SW 1271 (cell line): ENCODE measurements at regions not wholly inside any gene's neighbourhood (a gene's known extent, or its start where the extent isn't known, plus 50 kb on each side); places are given as distances from the start of the nearest gene placed in this dataset.
A peak's percentile ranks its signal among the peaks of the same experiment; 100 is the strongest.

Source experiments
- DNase-seq, 2 experiments: peaks; one replicate each; lab custom pipeline; 2025; lab: John Stamatoyannopoulos, UW

DNA sequence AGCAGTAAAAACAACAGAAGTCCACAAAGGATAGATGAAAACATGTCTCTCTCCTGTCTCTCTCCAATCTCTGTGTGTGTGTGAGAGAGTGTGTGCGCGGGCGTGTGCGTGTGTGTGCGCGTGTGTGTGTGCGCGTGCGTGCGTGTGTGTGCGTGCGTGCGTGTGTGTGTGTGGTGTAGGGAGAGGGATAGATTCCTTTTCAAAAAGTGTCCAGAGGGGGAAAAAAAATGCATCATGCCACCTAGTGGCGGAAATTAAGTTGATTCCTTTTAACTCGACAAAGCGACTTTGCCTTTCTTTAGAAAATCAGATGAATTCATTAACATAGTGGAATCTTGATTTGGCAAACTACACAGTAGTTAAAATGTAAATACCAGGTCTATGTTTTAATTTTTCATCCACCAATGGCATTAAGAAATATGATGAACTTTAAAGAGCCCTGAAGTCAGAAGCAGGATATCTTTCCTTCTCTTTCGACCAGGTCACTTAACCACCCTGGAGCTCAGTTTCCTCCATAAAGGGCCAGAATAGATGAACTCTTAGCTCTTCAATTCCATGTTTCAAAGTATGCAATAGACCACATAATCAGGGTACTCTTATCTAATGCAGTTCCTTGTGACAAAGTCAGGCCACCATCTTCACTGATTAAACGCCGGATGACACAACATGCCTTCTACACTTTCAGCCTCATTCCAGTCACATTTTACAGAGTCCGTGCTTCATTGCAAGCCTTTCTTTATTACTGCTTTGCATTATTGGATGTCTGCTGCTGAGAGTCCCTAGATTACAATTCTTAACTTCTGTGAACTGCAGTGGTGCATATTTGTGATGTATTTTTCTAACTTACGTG, 162.8 kb downstream of the FBXO8 start:
- DNase-seq = peak in 1 of 2 experiments; percentile 49

DNA sequence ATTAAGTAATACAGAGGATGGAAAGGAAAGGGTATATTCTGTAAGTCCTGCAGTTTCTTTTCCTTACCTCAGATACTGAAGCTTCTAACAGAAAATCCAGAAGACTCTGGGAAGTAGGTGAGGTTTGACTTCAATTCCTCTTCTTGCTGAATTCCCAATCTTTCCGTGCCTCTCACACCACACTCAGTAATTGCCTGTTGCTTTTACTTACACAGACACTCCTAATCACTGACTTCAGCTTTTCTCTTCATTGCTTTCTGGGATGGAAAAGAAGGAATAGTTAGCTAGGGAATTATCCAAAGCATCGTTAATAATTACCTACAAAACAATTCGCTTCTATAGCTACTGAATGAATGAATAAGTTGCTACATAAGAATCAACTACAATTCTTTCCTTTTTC, 163.6 kb downstream of the FBXO8 start:
- DNase-seq = no peak

DNA sequence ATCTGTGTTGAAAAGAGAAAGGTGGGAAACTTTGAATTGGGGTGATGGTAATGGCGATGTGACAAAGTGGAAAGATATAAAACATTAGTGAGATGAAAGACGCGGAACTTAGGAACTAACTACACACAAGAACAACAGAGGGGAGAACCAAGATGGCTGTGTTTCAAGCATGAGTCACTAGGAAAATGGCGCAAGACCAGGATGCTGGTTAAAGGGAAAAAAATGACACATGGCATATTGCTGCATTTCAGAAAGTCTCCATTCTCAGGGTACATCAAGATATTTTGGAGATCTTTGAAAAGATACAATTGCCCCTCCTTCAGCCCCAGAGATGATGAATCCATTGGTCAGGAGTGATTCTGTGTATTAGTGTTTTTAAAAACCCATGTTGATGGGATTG, 164.4 kb downstream of the FBXO8 start:
- peak in 1 of 2 experiments; percentile 0 for DNase-seq

DNA sequence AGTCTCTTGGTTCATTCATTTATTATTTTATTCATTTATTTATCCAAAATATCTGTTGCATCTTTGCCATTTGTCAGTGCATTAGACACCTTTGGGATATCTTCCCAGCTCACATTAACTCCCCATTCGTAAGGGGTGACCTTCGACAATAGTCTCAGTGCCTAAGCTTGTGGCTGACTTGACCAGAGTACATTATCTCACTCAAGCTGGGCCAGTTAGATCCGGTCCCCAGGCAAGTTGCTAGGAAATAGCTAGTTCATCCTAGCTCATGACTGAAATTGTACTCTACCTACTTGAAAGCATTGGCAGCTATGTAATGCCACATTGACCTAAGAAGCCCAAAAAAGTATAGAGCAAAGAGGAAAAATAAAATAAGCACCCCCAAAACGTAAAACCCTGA, 165.3 kb downstream of the FBXO8 start:
- DNase-seq = no peak

DNA sequence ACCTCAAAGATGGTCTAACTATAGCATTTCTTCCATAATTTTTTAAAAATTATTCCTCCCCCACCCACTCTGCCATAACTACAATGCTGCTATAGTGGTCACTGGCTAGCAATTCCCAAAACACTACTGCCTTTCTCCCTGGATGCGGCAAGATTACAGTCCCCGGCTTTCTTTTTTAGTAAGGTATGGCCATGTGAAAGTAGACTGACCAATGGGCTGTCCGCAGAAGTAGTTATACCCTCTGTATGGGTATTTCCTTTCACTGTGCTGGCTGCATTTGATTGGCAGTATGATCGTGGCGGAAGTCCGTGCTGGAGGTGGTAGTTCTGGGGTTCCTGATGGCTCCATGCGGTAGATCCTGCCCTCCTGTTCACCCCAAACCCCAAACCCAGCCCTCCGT, 166.0 kb downstream of the FBXO8 start:
- no peak for DNase-seq

DNA sequence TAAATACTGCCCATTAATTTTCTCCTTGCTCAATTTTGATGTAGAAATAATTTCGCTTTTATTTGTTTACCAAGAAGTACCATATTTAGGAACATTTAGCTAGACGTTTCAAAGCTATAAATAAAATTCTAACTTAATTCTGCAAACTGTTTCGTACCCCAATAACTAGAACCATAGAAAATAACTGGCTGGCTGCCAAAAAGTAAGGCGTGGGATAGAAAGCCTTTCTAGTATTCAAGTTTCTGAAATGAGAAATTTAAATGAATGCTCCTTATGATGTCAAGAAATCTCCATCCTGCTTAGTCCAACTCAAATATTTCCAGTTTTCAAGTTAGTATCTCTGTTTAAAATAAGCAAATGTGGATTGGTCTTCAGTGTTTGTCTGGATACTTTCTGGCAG, 167.4 kb downstream of the FBXO8 start:
- DNase-seq = no peak

DNA sequence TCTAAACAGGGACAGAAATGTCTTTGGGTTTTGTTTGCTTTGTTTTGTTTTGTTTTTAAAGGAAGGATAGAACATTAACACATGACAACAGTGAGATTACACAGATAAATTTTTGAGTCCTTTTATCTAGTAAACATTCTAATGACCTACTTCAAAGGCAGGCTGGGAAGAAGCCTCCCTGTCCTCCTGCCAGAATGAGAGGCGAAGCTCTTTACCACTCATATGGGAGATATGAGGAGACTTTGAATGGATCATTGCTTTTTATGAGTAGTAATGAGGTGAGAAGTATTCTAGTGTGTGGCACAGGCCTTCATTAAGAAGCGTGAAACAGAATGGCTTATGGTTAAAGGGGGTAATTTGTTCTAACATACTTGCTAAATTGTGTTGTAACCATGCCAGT, 172.0 kb downstream of the FBXO8 start:
- no peak for DNase-seq

DNA sequence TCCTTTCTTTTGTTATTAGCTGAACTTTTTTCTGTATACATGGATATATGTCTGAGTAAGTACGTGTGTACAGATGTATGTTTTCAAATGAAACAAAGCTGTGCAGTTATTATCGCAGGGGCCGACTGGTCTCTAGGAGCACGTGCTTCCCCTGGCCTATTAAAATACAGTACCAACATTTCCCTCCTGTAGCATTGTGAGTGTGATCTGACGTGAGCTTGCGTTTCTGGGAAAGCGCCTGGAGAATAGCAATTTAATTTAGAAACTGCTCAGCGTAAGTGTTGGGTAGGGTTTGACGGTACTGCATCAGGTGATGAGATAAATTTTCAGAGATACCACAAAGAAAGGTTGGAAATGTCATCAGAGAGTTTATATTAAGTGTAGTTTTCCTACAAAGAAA, 173.3 kb downstream of the FBXO8 start:
- no peak for DNase-seq

DNA sequence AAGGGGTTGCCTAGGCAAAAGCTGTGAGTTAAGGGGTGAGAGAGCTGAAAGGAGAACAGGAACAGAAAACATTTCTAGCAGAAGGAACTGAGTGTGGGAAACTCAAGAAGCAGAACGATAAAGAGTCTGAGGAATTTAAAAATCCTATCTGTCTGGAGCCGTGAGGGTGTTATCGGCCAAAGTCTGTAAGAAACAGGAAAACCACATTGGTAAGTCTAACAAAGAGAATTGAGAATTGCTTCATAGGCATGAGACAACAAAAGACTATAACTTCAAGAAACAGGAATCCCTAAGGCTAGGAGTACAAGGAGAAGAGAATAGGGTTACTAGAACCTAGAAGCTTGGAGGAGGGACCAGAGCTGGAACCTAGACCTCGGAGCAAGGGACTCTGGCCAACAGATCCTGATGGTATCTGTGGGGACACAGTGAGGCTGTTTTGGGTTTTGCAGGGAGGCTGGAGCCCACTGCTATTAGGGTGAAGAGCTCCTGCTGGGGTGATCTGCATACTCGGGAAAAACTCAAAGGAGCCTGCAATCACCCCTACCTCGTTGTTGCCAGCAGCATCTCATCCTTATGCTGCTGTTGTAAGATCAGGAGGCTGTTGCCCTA, 175.6 kb downstream of the FBXO8 start:
- DNase-seq = no peak

DNA sequence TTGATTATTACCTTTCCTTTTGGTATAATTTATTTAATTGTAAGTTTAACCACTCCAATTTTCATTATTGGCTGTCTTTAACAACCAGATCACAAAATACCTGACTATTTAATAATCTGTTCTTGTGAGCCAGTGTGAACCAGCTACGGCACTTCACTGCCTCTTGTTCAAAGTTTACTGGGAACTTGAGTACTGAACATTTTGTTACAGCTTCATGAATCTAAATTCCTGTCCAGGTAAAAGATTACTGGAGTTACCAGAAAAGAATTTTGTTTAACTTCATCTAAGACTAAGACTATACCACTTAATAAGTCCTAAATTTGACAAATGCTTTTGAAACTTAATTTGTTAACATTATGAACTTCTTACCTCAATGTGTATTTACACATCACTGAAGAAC, 178.3 kb downstream of the FBXO8 start:
- no peak for DNase-seq

DNA sequence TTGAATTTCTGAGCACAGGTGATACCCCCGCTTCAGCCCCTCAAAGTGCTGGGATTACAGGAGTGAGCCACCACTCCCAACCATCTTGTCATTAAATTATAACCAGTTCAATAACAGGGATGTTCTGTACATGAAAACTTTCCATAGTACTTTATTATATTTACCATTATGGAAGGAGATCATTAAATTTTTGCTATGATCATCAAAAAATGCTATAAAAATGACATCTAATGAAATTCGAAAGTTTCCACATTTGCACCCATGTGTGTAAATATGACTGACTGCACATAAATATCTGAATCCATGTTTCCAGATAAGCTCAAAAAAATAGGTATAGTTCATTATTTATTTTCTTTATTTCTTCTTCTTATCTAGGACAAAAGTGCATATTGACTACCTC, 182.6 kb downstream of the FBXO8 start:
- DNase-seq = no peak

DNA sequence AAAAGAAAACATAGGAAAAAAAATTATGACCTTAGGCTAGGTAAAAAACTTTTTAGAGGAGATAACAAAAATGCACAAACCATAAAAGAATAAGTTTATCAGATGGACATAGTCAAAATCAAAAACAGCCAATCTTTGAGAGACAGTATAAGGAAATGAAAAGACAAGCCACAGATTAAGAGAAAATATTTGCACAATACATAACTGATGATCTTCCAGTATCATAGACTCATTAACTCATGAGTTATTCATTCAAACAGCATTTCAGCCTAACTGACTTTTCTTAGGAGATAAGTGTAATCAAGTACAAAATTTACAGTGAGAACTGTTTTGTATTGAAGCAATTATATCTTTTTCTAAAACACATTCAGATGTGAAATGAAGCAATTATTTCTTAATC, 183.8 kb downstream of the FBXO8 start:
- DNase-seq = no peak

DNA sequence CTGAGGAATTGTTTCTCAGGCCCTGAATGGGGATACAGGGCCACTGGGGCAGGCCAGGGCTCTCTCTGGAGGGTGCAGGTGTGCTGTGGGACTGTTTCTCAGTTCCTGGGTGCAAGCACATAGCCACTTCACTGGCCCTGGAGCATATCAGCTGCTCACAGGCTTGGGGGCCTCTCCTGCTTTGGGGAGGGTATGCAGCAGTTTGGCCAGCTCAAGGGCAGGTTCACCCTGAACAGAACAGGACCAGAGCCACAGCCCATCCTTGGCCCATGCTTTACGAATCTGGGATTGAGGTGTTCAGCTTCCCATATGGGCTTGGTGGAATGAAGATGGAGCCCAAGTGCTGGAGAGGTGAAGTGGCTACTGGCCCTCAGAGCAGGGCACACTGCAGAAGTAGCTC, 186.5 kb downstream of the FBXO8 start:
- DNase-seq = no peak

DNA sequence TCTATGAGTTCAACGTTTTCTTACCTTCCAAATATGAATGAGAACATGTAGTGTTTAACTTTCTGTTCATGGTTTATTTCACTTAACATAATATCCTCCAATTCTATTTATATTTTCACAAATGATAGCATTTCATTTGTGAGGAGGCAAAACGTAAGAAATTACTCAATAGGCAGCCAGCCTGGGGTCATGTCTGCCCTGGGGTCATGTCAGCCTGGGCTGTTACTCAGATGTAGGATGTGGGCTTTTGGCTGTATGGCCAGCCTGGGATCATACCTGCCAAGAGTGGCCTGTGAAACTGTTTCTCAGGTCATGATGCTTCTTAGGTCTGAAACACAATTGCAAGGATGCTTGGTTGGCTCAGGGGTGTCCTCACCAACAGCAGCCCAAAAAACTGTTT, 187.0 kb downstream of the FBXO8 start:
- DNase-seq = no peak

DNA sequence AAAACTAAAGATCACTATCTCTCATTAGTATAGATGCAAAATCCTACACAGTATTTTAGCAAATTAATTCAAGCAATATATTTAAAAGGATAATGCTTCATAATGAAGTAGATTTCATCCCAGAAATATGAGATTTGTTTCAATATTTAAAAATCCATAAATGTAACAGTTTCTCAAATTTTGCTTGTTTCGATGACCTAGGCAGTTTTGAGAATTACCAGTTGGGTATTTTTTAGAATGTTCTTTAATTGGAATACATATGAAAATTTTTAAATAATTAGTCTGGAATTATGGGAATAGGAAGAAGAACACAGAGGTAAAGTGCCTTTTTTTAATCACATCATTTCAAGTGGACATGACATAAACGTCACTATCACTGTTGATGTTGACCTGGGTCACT, 192.3 kb downstream of the FBXO8 start:
- DNase-seq = no peak

DNA sequence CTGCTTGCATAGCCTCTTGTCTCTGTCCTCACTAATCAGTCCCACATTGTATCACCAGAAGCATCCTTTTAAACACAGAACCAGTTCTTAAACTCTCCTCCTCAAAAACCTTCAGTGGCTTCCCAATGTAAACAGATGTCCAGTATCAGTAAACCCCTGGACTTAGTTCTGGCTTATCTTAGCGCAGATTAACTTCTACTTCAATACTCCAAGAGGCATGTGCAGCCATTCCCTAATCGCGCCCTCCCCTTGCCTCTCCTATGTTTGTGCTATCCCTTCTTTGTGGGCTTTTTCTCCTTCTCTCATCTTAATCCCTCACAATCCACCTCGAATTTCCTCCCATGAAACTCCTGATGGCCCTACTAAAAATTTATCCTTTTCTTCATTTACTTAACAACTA, 193.8 kb downstream of the FBXO8 start:
- no peak for DNase-seq

DNA sequence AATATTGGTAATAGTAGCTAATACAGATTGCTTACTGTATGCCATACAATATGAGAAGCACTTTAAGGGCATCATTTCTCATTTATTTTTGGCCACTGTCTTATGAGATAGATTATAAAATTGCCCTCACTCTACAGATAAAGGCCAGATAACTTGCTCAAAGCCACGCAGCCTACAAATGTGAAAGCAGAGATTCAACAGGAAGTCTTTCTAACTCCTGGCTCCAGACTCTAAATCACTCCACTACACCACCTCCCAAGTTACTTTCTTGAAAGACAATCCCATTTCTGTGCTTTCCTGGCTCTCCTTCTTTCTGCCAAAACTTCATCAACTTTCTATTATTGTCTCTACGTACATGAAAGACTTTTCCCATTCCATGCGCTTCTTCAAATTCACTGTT, 194.7 kb downstream of the FBXO8 start:
- no peak for DNase-seq

DNA sequence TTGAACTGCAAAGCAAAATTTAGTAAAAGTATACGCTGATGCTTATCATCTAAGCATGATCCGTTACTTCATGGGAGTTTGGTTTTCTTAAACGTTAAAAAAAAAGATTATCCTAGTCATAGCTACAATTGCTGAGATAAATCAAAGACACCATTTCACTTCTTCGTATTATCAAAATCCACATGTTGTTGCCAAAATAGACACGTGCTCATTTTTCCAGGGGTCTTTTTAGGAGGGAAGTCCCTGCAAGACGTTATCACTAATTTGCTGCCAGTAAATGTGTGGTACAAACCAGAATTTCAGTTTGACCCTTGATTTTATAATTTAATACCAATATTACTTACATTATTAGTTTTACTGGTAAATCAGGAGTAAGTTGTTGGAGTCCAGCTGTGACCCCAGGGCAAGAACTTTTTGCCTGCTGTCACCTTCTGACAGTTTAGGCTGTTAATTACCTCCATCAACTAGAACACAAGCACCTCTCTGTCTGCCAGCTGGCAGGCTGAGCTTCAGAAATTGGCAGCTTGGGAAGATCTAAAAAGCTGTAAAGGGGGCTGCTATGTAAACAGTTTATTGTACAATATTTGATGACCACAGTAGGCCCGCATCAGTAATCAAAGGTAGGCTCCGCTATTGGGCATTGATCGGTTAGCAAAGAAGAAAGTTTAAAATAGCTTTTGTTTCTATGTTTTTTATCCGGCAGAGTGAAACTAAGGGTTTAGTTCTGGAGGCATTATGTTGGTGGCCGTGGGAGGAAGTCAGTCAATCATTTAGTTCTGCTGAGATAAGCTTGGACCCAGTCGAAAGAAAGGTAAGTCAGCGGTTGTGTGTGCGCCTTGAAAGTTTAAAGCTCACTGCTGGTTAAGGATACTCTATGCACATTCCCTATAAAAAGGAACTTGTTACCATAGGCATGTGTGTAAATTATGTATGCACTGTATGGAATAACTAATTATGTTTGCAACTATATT, 196.4 kb downstream of the FBXO8 start:
- DNase-seq = no peak

DNA sequence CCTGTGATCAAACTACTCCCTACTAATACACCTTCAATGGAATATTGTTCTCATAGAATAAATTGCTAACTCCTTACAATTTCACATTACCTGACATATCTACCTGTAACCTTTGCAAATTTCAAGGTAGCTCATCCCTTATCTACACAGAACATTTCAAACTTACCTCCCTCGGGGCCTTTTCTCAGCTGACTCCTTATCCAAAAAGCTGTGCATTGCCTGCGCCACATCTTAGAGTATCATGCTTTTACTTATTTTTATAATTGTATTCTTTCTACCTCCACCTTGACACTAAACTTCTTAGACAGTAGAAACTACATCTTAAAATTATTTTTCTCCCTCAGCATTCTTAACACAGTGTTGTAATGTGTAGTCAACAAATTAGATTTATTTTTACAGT, 198.5 kb downstream of the FBXO8 start:
- DNase-seq = no peak

DNA sequence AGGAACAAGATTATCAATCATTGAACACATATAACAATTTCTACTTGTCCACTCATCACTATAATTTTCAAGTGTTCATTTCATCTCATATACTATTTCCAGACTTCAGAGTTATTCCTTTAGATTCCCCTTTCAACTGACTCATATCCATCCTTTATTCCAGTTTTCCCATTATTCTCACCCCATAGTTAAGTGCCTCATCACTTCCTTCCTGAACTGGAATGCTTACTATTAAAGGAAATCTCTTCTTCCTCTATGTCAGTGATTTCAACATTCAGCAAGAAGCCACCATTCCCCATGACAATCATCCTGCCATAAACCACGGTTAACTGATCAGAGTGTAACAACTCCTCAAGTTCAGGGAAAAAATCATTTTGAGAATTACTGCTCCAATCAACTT, 198.9 kb downstream of the FBXO8 start:
- DNase-seq = no peak

DNA sequence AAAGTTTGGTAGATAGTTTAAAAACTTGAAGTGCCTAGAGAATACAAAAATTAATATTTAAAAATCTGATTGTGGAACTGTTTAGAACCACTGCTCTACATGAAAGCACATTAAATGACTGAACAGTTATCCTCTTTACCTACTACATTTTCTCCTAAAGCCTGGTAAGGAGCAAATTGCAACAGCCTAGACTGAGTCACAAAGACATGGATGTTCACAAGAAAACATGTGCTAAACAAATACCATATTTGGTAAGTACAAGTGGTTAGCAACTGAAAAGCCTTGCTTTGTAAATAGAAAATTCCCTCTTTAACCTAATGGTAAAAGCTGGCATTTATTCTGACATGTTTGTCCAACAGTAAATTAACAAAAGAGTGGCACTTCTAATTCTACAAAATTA, 203.1 kb downstream of the FBXO8 start:
- DNase-seq = no peak

DNA sequence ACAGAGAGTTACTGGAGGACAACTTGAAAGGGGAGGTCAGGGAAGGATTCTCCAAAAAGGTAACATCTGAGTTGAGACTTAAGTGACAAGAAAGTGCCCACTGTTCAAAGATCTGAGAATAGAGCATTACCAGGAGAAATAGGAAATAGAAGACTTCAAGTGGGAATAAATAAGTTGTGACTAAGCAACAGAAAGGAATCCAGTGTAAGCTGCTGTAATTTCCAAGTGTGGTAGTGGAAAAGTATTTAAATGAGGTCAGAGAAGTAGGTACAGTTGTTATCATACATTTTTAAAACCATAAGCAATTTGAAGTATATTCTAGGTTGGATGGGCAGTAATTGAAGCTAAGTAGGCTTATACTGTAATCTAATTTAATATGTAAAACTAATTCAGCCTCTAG, 211.9 kb downstream of the FBXO8 start:
- no peak for DNase-seq

DNA sequence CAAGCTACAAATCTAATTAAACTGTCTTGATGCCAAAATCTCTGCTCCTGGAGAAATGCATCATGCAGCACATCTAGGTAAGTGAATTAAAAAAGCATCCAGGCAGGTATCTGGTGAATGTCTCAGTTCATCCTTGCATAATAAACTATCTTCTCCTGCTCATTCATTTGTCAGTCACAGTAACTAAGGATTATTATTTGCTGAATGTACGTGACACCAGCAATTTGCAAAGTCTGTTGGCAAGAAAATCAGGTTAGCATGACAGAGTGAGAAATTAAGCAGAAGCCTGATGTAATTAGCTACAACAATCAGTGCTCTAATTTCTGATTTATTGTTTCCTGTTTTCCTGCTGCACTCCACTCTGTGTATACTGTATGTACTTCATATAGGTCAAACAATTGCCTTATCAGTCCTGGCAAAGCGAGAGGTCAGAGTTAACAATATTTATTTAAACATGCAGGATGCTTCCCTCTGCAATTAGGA, 213.6 kb downstream of the FBXO8 start:
- DNase-seq = no peak
